ENCODE measurements at regions not wholly inside any gene's neighbourhood (a gene's known extent, or its start where the extent isn't known, plus 50 kb on each side); places are given as distances from the start of the nearest gene placed in this dataset.
A peak's percentile ranks its signal among the peaks of the same experiment; 100 is the strongest.

GRCh38 chr5:164060786-164061355, 555.5 kb downstream of the MAT2B start:
- H3K79me2 ChIP-seq (ENCODE audit: control insufficient read depth, insufficient read depth, low read length): no peaks in the 10 kb centered on the region
- H3K4me3 ChIP-seq: no peak overlapping the region
- ChIA-PET POLR2A (no interaction called here), CTCF (no interaction called here), SMC1A (ENCODE audit: uncharacterized antibody, unreplicated experiment) (interaction anchor here (0.9 to 1.8 kb wide), 3 partner anchors 8 to 10 kb away, joined by 3 to 11 read pairs (median 4); no protein-coding TSS in a partner anchor), RAD21 (ENCODE audit: unreplicated experiment) (no interaction called here)
- no peak overlapping the region for H3K27ac ChIP-seq (ENCODE audit: control insufficient read depth, insufficient read depth)
- no peaks in the 10 kb centered on the region for H4K20me1 ChIP-seq (ENCODE audit: control insufficient read depth, insufficient read depth)
- no peak overlapping the region for H3K9ac ChIP-seq (ENCODE audit: control insufficient read depth, insufficient read depth, low read length)
- no TSS peak for BruUV-seq (replicated peaks)
- intact Hi-C loops (cut with micrococcal nuclease; ENCODE audit: unreplicated experiment): no loop called here
- peak; percentile 67 for TF ChIP-seq ATF7 (IDR thresholded peaks at IDR 0.05; ENCODE audit: low read depth)
- no peak for TF ChIP-seq NFXL1 (IDR thresholded peaks at IDR 0.05; ENCODE audit: borderline replicate concordance)
- no peak for TF ChIP-seq CBFB (IDR thresholded peaks at IDR 0.05; ENCODE audit: low read depth)
- FAIRE-seq: no peak
- H3K36me3 ChIP-seq (ENCODE audit: control insufficient read depth in 2 of 2, insufficient read depth in 2 of 2, low read length in 1 of 2): no peaks in the 10 kb centered on the region
- H3K9me3 ChIP-seq (replicated peaks; ENCODE audit: control insufficient read depth, insufficient read depth, low read length): no peaks in the 10 kb centered on the region
- no peak for DNase-seq (ENCODE audit: low read depth, low spot score)
- H3K4me1 ChIP-seq (ENCODE audit: control insufficient read depth, insufficient read depth, low read length): no peaks in the 10 kb centered on the region
- no peak overlapping the region for H2AFZ ChIP-seq (ENCODE audit: control insufficient read depth, low read depth, low read length)
- ATAC-seq: no peak
- no peak overlapping the region for H3K4me2 ChIP-seq (ENCODE audit: control insufficient read depth, insufficient read depth)
- H3K27me3 ChIP-seq (replicated peaks in 1 of 2; ENCODE audit: control insufficient read depth in 2 of 2, insufficient read depth in 2 of 2, low read length in 1 of 2): no peaks in the 10 kb centered on the region
- in situ Hi-C loops (cut with MboI): no loop called here
- WGBS (ENCODE audit: insufficient coverage, insufficient replicate concordance, low lambda C conversion rate, missing lambda C conversion rate): 18% methylated on average over 3 of the region's 3 CpGs

- ChIA-PET POLR2A (no interaction called here), CTCF (interaction anchor here (1.8 kb wide), 1 partner anchor 15 kb away, joined by 6 read pairs; no protein-coding TSS in a partner anchor), SMC1A (ENCODE audit: uncharacterized antibody, unreplicated experiment) (no interaction called here), RAD21 (ENCODE audit: unreplicated experiment) (no interaction called here)
- in situ Hi-C loops (cut with MboI): no loop called here
- Histone ChIP-seq H3K4me1 (ENCODE audit: control insufficient read depth, insufficient read depth, low read length) (no peaks in the 10 kb centered on the region), H3K4me2 (ENCODE audit: control insufficient read depth, insufficient read depth) (no peak overlapping the region), H3K79me2 (ENCODE audit: control insufficient read depth, insufficient read depth, low read length) (no peaks in the 10 kb centered on the region), H3K36me3 (ENCODE audit: control insufficient read depth in 2 of 2, insufficient read depth in 2 of 2, low read length in 1 of 2) (no peaks in the 10 kb centered on the region), H2AFZ (ENCODE audit: control insufficient read depth, low read depth, low read length) (no peak overlapping the region), H3K27ac (ENCODE audit: control insufficient read depth, insufficient read depth) (no peak overlapping the region), H4K20me1 (ENCODE audit: control insufficient read depth, insufficient read depth) (no peaks in the 10 kb centered on the region), H3K27me3 (replicated peaks in 1 of 2; ENCODE audit: control insufficient read depth in 2 of 2, insufficient read depth in 2 of 2, low read length in 1 of 2) (no peaks in the 10 kb centered on the region), H3K9me3 (replicated peaks; ENCODE audit: control insufficient read depth, insufficient read depth, low read length) (no peaks in the 10 kb centered on the region), H3K4me3 (no peak overlapping the region), H3K9ac (ENCODE audit: control insufficient read depth, insufficient read depth, low read length) (no peak overlapping the region)
- no peak for ATAC-seq
- no TSS peak for BruUV-seq (replicated peaks)
- WGBS (ENCODE audit: insufficient coverage, insufficient replicate concordance, low lambda C conversion rate, missing lambda C conversion rate): 0% methylated on average over 3 of the region's 3 CpGs
- TF ChIP-seq RFX5 (IDR thresholded peaks at IDR 0.05; ENCODE audit: low read depth, low read length) (no peak), SKIL (IDR thresholded peaks at IDR 0.05; ENCODE audit: low read depth, poor library complexity, severe bottlenecking) (no peak), HDAC2 (IDR thresholded peaks at IDR 0.05) (no peak), ATF7 (IDR thresholded peaks at IDR 0.05; ENCODE audit: low read depth) (no peak), NR2F1 (conservative IDR thresholded peaks at IDR 0.05) (no peak), ZZZ3 (IDR thresholded peaks at IDR 0.05; ENCODE audit: control insufficient read depth, insufficient read length, low read depth) (no peak), STAT1 (conservative IDR thresholded peaks at IDR 0.05) (no peak), ETV6 (conservative IDR thresholded peaks at IDR 0.05 in 1 of 2, IDR thresholded peaks at IDR 0.05 in 1 of 2; ENCODE audit: borderline replicate concordance in 1 of 2, low read depth in 1 of 2) (no peak), SMC3 (IDR thresholded peaks at IDR 0.05; ENCODE audit: borderline replicate concordance, low read length) (no peak), CBFB (IDR thresholded peaks at IDR 0.05; ENCODE audit: low read depth) (no peak), NFYA (IDR thresholded peaks at IDR 0.05; ENCODE audit: borderline replicate concordance, low read depth, low read length) (no peak), PBX3 (IDR thresholded peaks at IDR 0.05; ENCODE audit: insufficient replicate concordance, low read depth, low read length) (no peak)
- intact Hi-C loops (cut with micrococcal nuclease; ENCODE audit: unreplicated experiment): no loop called here
- DNase-seq (ENCODE audit: low read depth, low spot score): no peak
- FAIRE-seq: no peak
Observed at GRCh38 chr5:164062304-164062703, 556.9 kb downstream of the MAT2B start.

Measured in GM12878 (cell line).